ENCODE measurements at regions not wholly inside any gene's neighbourhood (a gene's known extent, or its start where the extent isn't known, plus 50 kb on each side); places are given as distances from the start of the nearest gene placed in this dataset.

- TF ChIP-seq CTCF (IDR thresholded peaks at IDR 0.05; ENCODE audit: low read length) (no peak), EZH2 (IDR thresholded peaks at IDR 0.05; ENCODE audit: borderline replicate concordance, low read length) (no peak)
Observed at GRCh38 chr13:50129081-50129705, 113.9 kb downstream of the KCNRG start.

Data from OCI-LY1 (cell line).